ENCODE measurements at regions not wholly inside any gene's neighbourhood (a gene's known extent, or its start where the extent isn't known, plus 50 kb on each side); places are given as distances from the start of the nearest gene placed in this dataset.
"Not testable (repeated sequence)": the region's sequence is repeated elsewhere in the genome, so short reads cannot be mapped to it uniquely, and the experiment has no call there.

DNA sequence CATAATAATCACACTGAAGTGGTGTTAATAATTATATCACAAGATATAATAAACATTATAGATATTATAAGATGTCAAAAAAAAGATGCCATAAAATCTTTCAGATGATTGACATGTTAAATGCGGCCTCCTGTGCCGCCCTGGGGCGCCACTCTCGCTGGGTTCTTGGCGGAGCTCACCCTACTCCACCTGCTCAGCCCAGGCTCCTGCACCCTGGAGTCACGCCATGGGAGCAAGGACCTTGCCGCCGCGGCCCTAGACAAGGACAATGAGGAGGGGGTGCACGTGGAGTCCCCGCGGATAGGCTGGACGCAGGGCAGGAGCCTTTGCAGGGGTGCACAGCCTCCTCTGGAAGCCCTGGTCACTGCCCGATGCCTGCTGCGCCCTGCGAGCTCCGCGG lies 77.5 kb upstream of the ZNF337 start:
- DNase-seq, result not testable (repeated sequence)

DNA sequence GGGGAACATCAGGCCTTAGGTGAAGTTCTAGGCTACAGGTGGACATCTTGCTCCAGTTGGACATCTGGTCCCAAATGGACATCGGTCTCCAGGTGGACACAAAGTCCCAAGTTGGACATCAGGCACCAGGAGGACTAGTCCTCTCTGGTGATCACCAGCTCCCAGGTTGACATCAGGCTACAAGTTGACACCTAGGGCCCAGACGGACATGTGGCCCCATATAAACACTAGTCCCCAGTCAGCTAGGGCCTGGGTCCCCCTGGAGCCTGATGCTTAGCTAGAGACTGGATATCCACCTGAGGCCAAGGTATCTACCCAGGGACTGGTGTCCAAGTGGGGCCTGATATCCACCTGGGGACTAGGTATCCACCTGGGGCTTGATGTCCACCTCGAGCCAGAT lies 75.8 kb upstream of the ZNF337 start:
- not testable (repeated sequence) for DNase-seq

DNA sequence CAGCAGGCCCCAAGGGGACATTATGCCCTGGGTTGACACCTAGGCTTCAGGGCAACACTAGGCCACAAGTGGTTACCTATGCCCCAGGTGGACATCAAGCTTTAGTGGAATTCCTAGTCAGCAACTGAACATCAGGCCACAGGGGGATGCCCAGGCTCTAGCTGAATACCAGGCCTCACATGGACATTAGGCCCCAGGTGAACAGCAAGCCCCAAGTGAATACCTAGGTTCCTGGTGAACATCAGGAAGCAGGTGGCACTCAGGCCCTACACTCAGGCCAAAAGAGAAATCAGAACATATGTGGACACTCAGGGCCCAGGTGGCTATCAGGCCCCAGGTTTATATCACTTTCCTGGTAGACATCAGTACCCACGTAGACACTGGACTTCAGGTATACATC lies 75.2 kb upstream of the ZNF337 start:
- not testable (repeated sequence) for DNase-seq

DNA sequence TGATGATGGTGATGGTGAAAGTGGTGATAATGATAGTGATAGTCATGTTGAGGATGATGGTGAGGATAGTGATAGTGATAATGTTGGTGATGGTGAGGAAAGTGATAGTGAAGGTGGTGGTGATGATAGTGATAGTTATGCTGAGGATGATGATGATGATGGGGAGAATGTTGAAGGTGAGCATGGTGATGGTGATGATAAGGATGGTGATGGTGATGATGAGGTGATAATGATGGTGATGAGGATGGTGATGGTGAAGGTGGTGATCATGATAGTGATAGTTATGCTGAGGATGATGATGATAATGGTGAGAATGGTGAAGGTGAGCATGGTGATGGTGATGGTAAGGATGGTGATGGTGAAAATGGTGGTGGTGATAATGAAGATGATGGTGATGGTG lies 64.9 kb upstream of the ZNF337 start:
- DNase-seq, result no peak

DNA sequence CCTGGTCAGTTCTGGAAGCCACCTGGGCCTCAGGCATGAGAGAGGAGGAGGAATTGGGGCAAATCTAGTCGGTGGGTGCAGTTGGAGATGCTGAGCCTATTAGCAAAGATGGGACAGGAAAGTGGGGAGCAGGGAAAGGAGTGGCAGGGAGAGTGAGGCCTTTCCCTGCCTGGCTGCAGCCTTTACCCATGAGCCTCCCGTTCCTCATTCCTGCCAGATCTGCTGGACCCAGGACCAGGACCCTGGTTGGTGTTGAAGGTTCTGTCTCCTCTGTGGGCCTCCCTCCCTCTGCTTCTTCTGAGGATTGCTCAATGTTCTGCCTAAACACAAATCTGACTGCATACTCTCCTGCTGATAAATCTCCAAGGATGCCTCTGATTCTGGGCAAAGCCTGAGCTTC lies 64.4 kb upstream of the ZNF337 start:
- not testable (repeated sequence) for DNase-seq

DNA sequence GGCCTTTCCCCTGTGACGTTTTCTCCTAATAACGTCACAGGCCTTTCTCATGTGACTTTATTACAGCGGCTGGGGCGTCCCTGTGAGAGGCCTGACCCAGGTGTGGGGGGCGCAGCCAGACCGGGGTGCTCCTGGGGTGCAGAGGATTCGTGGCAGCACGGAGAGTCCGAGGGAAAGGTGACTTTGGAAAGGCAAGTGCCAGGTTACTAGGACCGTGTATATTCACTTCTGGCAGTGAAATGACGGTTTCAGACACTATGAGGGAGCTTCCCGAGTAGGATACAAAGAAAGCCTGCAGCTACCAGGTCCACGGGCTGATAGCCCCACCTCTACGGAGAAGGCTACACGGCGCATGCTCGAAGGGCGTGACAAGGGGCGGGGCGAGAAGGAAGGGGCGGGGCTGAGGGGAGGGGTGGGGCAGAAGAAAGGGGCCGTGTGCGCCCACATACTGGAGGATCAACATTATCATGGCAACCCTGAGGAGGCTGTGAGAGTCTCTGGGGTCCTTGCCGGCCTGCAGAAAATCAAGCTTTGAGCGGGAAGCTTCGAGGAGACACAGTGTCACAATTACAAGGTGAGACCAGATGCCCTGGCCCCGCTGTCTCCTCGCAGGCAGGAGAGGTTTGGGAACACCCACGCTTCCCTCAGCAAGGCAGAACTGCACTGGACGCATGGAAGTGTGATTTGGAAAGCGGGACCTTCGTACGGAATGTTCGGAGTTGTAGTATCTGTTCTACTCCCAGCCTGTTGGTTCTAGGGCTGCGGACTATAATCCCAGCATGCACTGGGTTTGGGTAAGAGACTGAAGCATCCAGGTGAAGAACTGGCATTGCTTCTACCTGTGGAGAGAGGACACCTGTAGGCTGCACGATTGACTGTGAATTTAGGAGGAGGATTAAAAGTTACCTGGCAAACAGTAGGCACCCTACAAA lies 54.4 kb upstream of the ZNF337 start:
- DNase-seq, result peak; percentile 71

DNA sequence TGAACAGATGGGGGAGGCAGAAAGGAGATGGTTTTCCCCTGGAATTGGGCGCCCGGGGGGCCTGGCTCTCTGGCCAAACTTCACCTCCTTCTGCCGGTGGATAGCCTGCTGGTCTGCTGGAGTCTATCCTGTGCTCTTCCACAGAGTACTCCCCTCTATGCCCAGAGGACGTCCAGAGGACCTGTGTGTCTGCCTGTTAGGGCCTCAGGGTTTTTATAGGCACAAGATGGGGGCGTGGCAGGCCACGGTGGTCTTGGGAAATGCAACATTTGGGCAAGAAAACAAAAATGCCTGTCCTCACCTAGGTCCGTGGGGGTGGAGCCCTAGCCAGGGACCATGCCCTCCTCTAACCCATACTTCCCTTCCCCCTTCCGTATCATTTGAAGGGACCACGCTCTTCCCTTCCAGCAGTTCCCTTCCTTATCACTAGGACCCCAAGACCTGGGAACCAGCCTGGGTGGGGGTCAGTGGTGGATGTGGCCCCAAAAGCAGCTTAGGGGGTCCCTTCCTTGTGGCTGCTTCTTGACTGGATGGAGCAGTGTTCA lies 53.6 kb upstream of the ZNF337 start:
- no peak for DNase-seq

DNA sequence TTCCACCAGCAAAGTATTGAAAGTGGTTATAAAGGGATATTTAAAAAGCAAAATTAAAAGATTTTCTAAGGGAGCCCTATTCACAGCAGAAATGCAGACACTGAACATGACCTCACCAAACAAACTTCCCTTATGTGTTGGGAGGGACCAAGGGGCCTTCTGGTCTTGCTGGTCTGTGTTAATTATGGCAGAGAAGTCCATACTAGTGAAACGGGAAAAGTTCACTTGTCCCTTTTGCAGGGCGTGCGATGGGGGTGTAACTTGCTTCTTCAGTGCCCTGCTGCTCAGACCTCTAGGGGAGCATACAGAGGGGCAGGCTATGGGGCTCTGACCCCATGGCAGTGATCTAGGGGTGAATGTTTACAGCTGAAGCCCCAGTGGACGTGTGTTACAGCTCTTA lies 53.0 kb upstream of the ZNF337 start:
- no peak for DNase-seq

All from hematopoietic multipotent progenitor cell treated with erythropoietin and hydrocortisone succinate and interleukin-3 and kit ligand, for 6 days (in vitro differentiated cells).